OCI-LY3 (cell line): ENCODE measurements at regions not wholly inside any gene's neighbourhood (a gene's known extent, or its start where the extent isn't known, plus 50 kb on each side); places are given as distances from the start of the nearest gene placed in this dataset.

Experiments
- H2AFZ ChIP-seq: fragments of 200-600, 300-600 bp; shearing (Covaris generic); 2 replicates; pipeline ENCODE4 v1.6.0; 2014; ENCODE audit warnings: antibody characterized with exemption, low read depth, low read length
- H3K27ac ChIP-seq: fragments of 200-600, 300-600 bp; sonication (generic); 2 replicates; pipeline ENCODE4 v1.5.1; 2014; ENCODE audit warnings: mild to moderate bottlenecking, low read length, moderate library complexity, mixed read lengths
- H3K27me3 ChIP-seq: fragments of 200-600, 300-600 bp; sonication (generic); 2 replicates; pipeline ENCODE4 v1.6.1; 2014; ENCODE audit warnings: low read depth, low read length, mixed read lengths
- H3K36me3 ChIP-seq: fragments of 200-600, 300-600 bp; sonication (generic); replicated peaks from 2 replicates; pipeline ENCODE3; 2014; ENCODE audit warnings: low read depth, low read length, mixed read lengths
- H3K4me1 ChIP-seq: fragments of 300-600, 200-600 bp; sonication (generic); 2 replicates; pipeline ENCODE4 v1.6.1; 2014; ENCODE audit warnings: low read length, mixed read lengths
- H3K4me2 ChIP-seq: fragments of 200-600, 300-600 bp; sonication (generic); 2 replicates; pipeline ENCODE4 v1.6.1; 2014; ENCODE audit warnings: low read length, mixed read lengths
- H3K4me3 ChIP-seq: fragments of 300-600, 200-600 bp; sonication (generic); 2 replicates; pipeline ENCODE4 v1.5.1; 2014; ENCODE audit warnings: antibody characterized with exemption, mild to moderate bottlenecking, low read length, moderate library complexity
- H3K79me2 ChIP-seq: fragments of 300-600, 200-600 bp; shearing (Covaris generic); 2 replicates; pipeline ENCODE4 v1.6.1; 2014; ENCODE audit warnings: mild to moderate bottlenecking, low read length, mixed read lengths
- H3K9ac ChIP-seq: fragments of 300-600, 200-600 bp; shearing (Covaris generic); 2 replicates; pipeline ENCODE4 v1.6.0; 2014; ENCODE audit warnings: mild to moderate bottlenecking, low read length, moderate library complexity
- H3K9me3 ChIP-seq: fragments of 200-600, 300-600 bp; shearing (Covaris generic); 2 replicates; pipeline ENCODE4 v1.6.1; 2014; ENCODE audit warnings: low read length, mixed read lengths; ENCODE audit not compliant: insufficient read depth
- H4K20me1 ChIP-seq: fragments of 200-600, 300-600 bp; sonication (generic); 2 replicates; pipeline ENCODE4 v1.6.1; 2016; ENCODE audit warnings: low read length, mixed read lengths; ENCODE audit not compliant: insufficient read depth
- CTCF ChIP-seq: fragments of 200-600, 300-600 bp; sonication (generic); IDR thresholded peaks from 2 replicates; pipeline ENCODE4 v1.5.1; 2014; ENCODE audit warnings: antibody characterized with exemption, low read length, low read depth
- EZH2phosphoT487 ChIP-seq: fragments of 200-600 bp; shearing (Covaris generic); IDR thresholded peaks from 2 replicates; pipeline ENCODE4 v1.6.1; 2018; ENCODE audit warnings: antibody characterized with exemption, mixed run types, low read depth

DNA sequence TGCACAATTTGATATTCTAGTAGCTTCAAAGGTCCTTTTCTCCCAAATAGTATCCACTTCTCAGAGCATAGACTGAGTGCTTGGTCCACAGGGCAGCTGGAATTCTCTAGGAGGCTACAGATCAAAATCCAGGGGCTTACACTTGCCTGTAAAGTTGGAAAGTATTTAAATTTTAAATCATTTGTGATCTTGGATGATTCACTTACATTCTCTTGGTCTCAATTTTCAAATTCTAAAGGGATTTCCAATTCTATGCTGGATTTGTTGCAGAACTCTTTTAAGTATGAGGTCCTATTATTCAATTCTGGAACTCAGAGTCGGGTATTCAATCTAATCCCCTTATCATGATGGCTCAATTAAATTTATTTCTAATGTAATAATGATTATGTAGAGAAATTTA, 492.3 kb downstream of the NYAP2 start:
- Histone ChIP-seq H2AFZ (no peak overlapping the region), H3K4me3 (no peak overlapping the region), H3K4me2 (no peak overlapping the region), H4K20me1 (no peaks in the 10 kb centered on the region), H3K4me1 (no peaks in the 10 kb centered on the region), H3K9ac (no peak overlapping the region), H3K27me3 (no peaks in the 10 kb centered on the region), H3K79me2 (no peaks in the 10 kb centered on the region), H3K27ac (no peak overlapping the region), H3K9me3 (no peaks in the 10 kb centered on the region), H3K36me3 (no peaks in the 10 kb centered on the region)
- TF ChIP-seq CTCF = no peak
- no peak for TF ChIP-seq EZH2phosphoT487

GRCh38 chr2:225891013-225891412, 491.5 kb downstream of the NYAP2 start:
- H2AFZ ChIP-seq = no peak overlapping the region
- H3K79me2 ChIP-seq = no peaks in the 10 kb centered on the region
- H3K4me1 ChIP-seq = no peaks in the 10 kb centered on the region
- H3K4me3 ChIP-seq = no peak overlapping the region
- H3K4me2 ChIP-seq = no peak overlapping the region
- TF ChIP-seq CTCF (no peak), EZH2phosphoT487 (no peak)
- H4K20me1 ChIP-seq = no peaks in the 10 kb centered on the region
- no peak overlapping the region for H3K9ac ChIP-seq
- H3K36me3 ChIP-seq = no peaks in the 10 kb centered on the region
- H3K27ac ChIP-seq = no peak overlapping the region
- H3K9me3 ChIP-seq = no peaks in the 10 kb centered on the region
- H3K27me3 ChIP-seq = no peaks in the 10 kb centered on the region

DNA sequence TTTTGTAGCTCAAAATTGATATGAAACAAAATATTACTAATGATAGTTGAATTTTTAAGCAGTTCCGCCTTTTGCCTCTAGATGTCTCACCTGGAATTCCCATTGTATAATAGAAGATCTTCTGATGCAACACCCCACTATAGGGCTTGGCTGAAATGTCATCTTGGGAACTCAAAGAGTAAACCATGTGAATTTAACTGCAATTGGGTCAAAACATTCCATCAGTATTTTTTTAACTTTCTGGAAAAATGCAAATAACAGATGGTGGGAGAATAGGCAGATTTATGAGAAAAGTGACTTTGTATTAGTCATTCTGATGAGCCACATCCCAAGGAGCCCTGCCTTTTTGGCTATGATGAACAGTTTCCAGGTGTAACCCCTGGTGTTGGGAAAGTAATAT, 489.9 kb downstream of the NYAP2 start:
- Histone ChIP-seq H3K27ac (no peak overlapping the region), H3K79me2 (no peaks in the 10 kb centered on the region), H3K4me3 (no peak overlapping the region), H3K4me2 (no peak overlapping the region), H3K4me1 (no peaks in the 10 kb centered on the region), H3K36me3 (no peaks in the 10 kb centered on the region), H3K9me3 (no peaks in the 10 kb centered on the region), H3K27me3 (no peaks in the 10 kb centered on the region), H3K9ac (no peak overlapping the region), H4K20me1 (no peaks in the 10 kb centered on the region), H2AFZ (no peak overlapping the region)
- no peak for TF ChIP-seq EZH2phosphoT487
- peak; percentile 62 for TF ChIP-seq CTCF

DNA sequence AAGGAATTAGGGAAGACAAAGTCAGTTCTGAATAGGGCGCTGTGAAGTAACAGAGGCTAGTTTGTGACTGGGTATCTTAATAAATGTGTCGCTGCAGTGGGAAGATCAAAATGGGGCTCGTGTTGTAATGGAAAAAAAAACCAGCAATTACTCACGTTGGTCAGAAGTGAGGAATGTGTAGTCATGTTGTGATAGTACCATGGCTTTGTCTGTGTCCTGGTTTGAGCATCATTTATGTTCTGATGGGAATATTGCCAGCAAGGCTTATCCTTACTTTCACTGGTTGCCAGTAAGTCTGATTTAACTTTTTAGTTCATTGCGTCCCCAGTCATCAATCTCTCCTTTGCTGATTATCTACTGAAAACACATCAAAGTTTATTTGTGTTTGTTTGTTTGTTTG, 467.6 kb downstream of the NYAP2 start:
- no peak overlapping the region for H3K9ac ChIP-seq
- H3K27ac ChIP-seq = no peak overlapping the region
- no peaks in the 10 kb centered on the region for H3K79me2 ChIP-seq
- H3K4me1 ChIP-seq = no peaks in the 10 kb centered on the region
- H3K4me2 ChIP-seq = no peak overlapping the region
- H4K20me1 ChIP-seq = no peaks in the 10 kb centered on the region
- no peaks in the 10 kb centered on the region for H3K9me3 ChIP-seq
- H3K36me3 ChIP-seq = no peaks in the 10 kb centered on the region
- no peak for TF ChIP-seq EZH2phosphoT487
- no peak for TF ChIP-seq CTCF
- no peak overlapping the region for H2AFZ ChIP-seq
- H3K4me3 ChIP-seq = no peak overlapping the region
- H3K27me3 ChIP-seq = no peaks in the 10 kb centered on the region
